OCI-LY7 (cell line): ENCODE measurements at regions not wholly inside any gene's neighbourhood (a gene's known extent, or its start where the extent isn't known, plus 50 kb on each side); places are given as distances from the start of the nearest gene placed in this dataset.

Source experiments
- CTCF ChIP-seq: fragments of 200-600 bp; sonication (generic); conservative IDR thresholded peaks from 2 replicates; pipeline ENCODE4 v1.5.1; 2014; ENCODE audit warnings: mild to moderate bottlenecking, antibody characterized with exemption, low read length, moderate library complexity, mixed read lengths
- EZH2phosphoT487 ChIP-seq: fragments of 200-600 bp; sonication (generic); IDR thresholded peaks from 2 replicates; pipeline ENCODE4 v1.6.1; 2018; ENCODE audit warnings: low read depth, borderline replicate concordance, mild to moderate bottlenecking, mixed run types, antibody characterized with exemption, low read length, moderate library complexity, mixed read lengths

- TF ChIP-seq CTCF = no peak
- TF ChIP-seq EZH2phosphoT487 = no peak
Observed at GRCh38 chr14:29176876-29177275, 410.3 kb downstream of the FOXG1 start.
